Uterus (tissue), 2 donors: ENCODE measurements at regions not wholly inside any gene's neighbourhood (a gene's known extent, or its start where the extent isn't known, plus 50 kb on each side); places are given as distances from the start of the nearest gene placed in this dataset.

Experiments used
- CTCF ChIP-seq, 4 experiments: fragments of 200-600 bp in 2 of 4; fragments of 450-650 bp in 2 of 4; sonication (generic) in 2 of 4; IDR thresholded peaks; one replicate each; pipeline ENCODE4 v1.5.1; 2016 to 2019; ENCODE audit warnings: antibody characterized with exemption in 4 of 4, mild to moderate bottlenecking in 2 of 4, moderate library complexity in 1 of 4
- POLR2A ChIP-seq, 2 donors: fragments of 450-650 bp; IDR thresholded peaks; one replicate each; pipeline ENCODE4 v1.6.1; 2016; ENCODE audit warnings: antibody characterized with exemption in 2 of 2, mild to moderate bottlenecking in 1 of 2, moderate library complexity in 1 of 2

- TF ChIP-seq CTCF (IDR thresholded peaks at IDR 0.05) (no peak), POLR2A (IDR thresholded peaks at IDR 0.05) (no peak)
Observed at GRCh38 chr3:61466357-61466756, 95.0 kb upstream of the PTPRG start.
